Activated T-cell treated with anti-CD3 and anti-CD28 coated beads, Interleukin-2, amount 50 U/mL, for 48 hours (primary cell): ENCODE measurements at regions not wholly inside any gene's neighbourhood (a gene's known extent, or its start where the extent isn't known, plus 50 kb on each side); places are given as distances from the start of the nearest gene placed in this dataset.

Experiments used
- DNase-seq, 2 experiments: peaks; one replicate each; pipeline ENCODE4 v3.0.0-alpha.2; 2020

GRCh38 chr10:130992802-130993523 lies 318.6 kb downstream of the TCERG1L start:
- no peak for DNase-seq

GRCh38 chr10:130993612-130994011 lies 317.9 kb downstream of the TCERG1L start:
- no peak for DNase-seq

- DNase-seq, result no peak
These were observed 317.3 kb downstream of the TCERG1L start for GRCh38 chr10:130994191-130994590.

GRCh38 chr10:130994845-130995244 lies 316.7 kb downstream of the TCERG1L start:
- no peak for DNase-seq

- no peak for DNase-seq
These were observed 314.1 kb downstream of the TCERG1L start for GRCh38 chr10:130997267-130998045.

GRCh38 chr10:130998046-130998435 lies 313.5 kb downstream of the TCERG1L start:
- no peak for DNase-seq

- DNase-seq, result no peak
These were observed 312.9 kb downstream of the TCERG1L start for GRCh38 chr10:130998642-130999041.

GRCh38 chr10:130999376-131000202 lies 311.9 kb downstream of the TCERG1L start:
- no peak for DNase-seq

GRCh38 chr10:131000244-131000643 lies 311.3 kb downstream of the TCERG1L start:
- DNase-seq, result no peak

- DNase-seq, result no peak
These were observed 310.8 kb downstream of the TCERG1L start for GRCh38 chr10:131000743-131001142.

- DNase-seq, result no peak
These were observed 310.1 kb downstream of the TCERG1L start for GRCh38 chr10:131001438-131001837.

GRCh38 chr10:131002031-131002861 lies 309.3 kb downstream of the TCERG1L start:
- no peak for DNase-seq

- DNase-seq, result no peak
These were observed 308.1 kb downstream of the TCERG1L start for GRCh38 chr10:131003455-131003854.

- DNase-seq, result no peak
These were observed 307.2 kb downstream of the TCERG1L start for GRCh38 chr10:131004276-131004675.

- no peak for DNase-seq
These were observed 304.9 kb downstream of the TCERG1L start for GRCh38 chr10:131006458-131007256.

GRCh38 chr10:131009791-131010190 lies 301.7 kb downstream of the TCERG1L start:
- DNase-seq, result no peak

GRCh38 chr10:131010965-131011575 lies 300.5 kb downstream of the TCERG1L start:
- no peak for DNase-seq

GRCh38 chr10:131011936-131012640 lies 299.4 kb downstream of the TCERG1L start:
- DNase-seq, result no peak

- no peak for DNase-seq
These were observed 298.9 kb downstream of the TCERG1L start for GRCh38 chr10:131012641-131012985.

- DNase-seq, result no peak
These were observed 298.1 kb downstream of the TCERG1L start for GRCh38 chr10:131013281-131013912.
